IMR-90 (cell line): ENCODE measurements at regions not wholly inside any gene's neighbourhood (a gene's known extent, or its start where the extent isn't known, plus 50 kb on each side); places are given as distances from the start of the nearest gene placed in this dataset.

Source experiments
- ATAC-seq: fragments of 200-7000 bp; cut with Tn5 transposase; 2 replicates; pipeline ENCODE4 v1.9.1; 2020; ENCODE audit warnings: low read depth, mild to moderate bottlenecking, moderate library complexity
- BruUV-seq: library from RNA; stranded (reverse); fragments of 400-500 nt; replicated peaks from 2 replicates; lab custom pipeline; 2021; lab: Mats Ljungman, UMichigan
- CTCF ChIA-PET: fragments of 300-600 bp; formaldehyde crosslinking; extraction: SDS; loops from one replicate; lab custom pipeline; 2021; ENCODE audit warnings: antibody characterized with exemption; lab: Yijun Ruan, JAX
- POLR2A ChIA-PET: fragments of 300-600 bp; sonication (Branson Sonifier 250); formaldehyde crosslinking; loops from one replicate; lab custom pipeline; 2022; ENCODE audit warnings: antibody characterized with exemption; ENCODE audit not compliant: unreplicated experiment; lab: Charles Lee
- DNase-seq: peaks from one replicate; pipeline ENCODE4 v3.0.0; 2013
- H2AFZ ChIP-seq: replicated peaks from 2 replicates; pipeline ENCODE3; 2013; ENCODE audit warnings: low read length, mild to moderate bottlenecking; ENCODE audit not compliant: poor library complexity
- H2AK5ac ChIP-seq: 2 replicates; pipeline ENCODE4 v1.6.1; 2013; ENCODE audit warnings: low read depth, low read length, inconsistent platforms
- H2AK9ac ChIP-seq: replicated peaks from 2 replicates; pipeline ENCODE3; 2013; ENCODE audit warnings: mild to moderate bottlenecking, low read depth, low read length, moderate library complexity; ENCODE audit not compliant: poor library complexity
- H2BK120ac ChIP-seq: 2 replicates; pipeline ENCODE4 v1.6.1; 2013; ENCODE audit warnings: low read depth, low read length, inconsistent platforms
- H2BK15ac ChIP-seq: 3 replicates; pipeline ENCODE4 v1.6.1; 2013; ENCODE audit warnings: low read depth, low read length, inconsistent platforms
- H2BK20ac ChIP-seq: 2 replicates; pipeline ENCODE4 v1.6.1; 2013; ENCODE audit warnings: low read depth, mild to moderate bottlenecking, inconsistent platforms, low read length, moderate library complexity
- H2BK5ac ChIP-seq: 2 replicates; pipeline ENCODE4 v1.6.1; 2013; ENCODE audit warnings: mild to moderate bottlenecking, low read depth, low read length, inconsistent platforms; ENCODE audit not compliant: poor library complexity, severe bottlenecking
- H3K14ac ChIP-seq: replicated peaks from 2 replicates; pipeline ENCODE4 v1.6.1; 2013; ENCODE audit warnings: low read depth, low read length, inconsistent platforms
- H3K18ac ChIP-seq: 2 replicates; pipeline ENCODE4 v1.6.1; 2013; ENCODE audit warnings: low read depth, low read length, control low read depth
- H3K23ac ChIP-seq: 2 replicates; pipeline ENCODE4 v1.6.1; 2013; ENCODE audit warnings: low read depth, low read length, inconsistent platforms
- H3K27ac ChIP-seq: 2 replicates; pipeline ENCODE4 v1.5.1; 2013; ENCODE audit warnings: mild to moderate bottlenecking, control low read depth, low read length; ENCODE audit not compliant: insufficient read depth
- H3K27me3 ChIP-seq: 2 replicates; pipeline ENCODE4 v1.6.1; 2013; ENCODE audit warnings: low read length; ENCODE audit not compliant: control insufficient read depth, insufficient read depth
- H3K36me3 ChIP-seq: 2 replicates; pipeline ENCODE4 v1.6.1; 2013; ENCODE audit warnings: low read length, mixed read lengths; ENCODE audit not compliant: control insufficient read depth, insufficient read depth
- H3K4ac ChIP-seq: 2 replicates; pipeline ENCODE4 v1.6.1; 2013; ENCODE audit warnings: low read depth, low read length, inconsistent platforms
- H3K4me1 ChIP-seq: 2 replicates; pipeline ENCODE4 v1.6.1; 2013; ENCODE audit warnings: low read length, mixed read lengths; ENCODE audit not compliant: control insufficient read depth, insufficient read depth
- H3K4me2 ChIP-seq: 2 replicates; pipeline ENCODE4 v1.6.1; 2013; ENCODE audit warnings: low read depth, mild to moderate bottlenecking, control low read depth, low read length, moderate library complexity
- H3K4me3 ChIP-seq: 2 replicates; pipeline ENCODE4 v1.5.1; 2013; ENCODE audit warnings: low read depth, mild to moderate bottlenecking, control low read depth, low read length, moderate library complexity; ENCODE audit not compliant: insufficient read depth
- H3K56ac ChIP-seq: 2 replicates; pipeline ENCODE4 v1.6.1; 2013; ENCODE audit warnings: low read length, inconsistent platforms; ENCODE audit not compliant: insufficient read depth; ENCODE audit errors: extremely low read depth
- H3K79me1 ChIP-seq, 2 experiments: 2 replicates each; pipeline ENCODE4 v1.6.1; 2013; ENCODE audit warnings: low read length in 2 of 2, inconsistent platforms in 1 of 2, low read depth in 1 of 2
- H3K9ac ChIP-seq: 2 replicates; pipeline ENCODE4 v1.6.1; 2013; ENCODE audit warnings: low read depth, low read length, control low read depth
- H3K9me1 ChIP-seq: 2 replicates; pipeline ENCODE4 v1.6.1; 2013; ENCODE audit warnings: low read length, inconsistent platforms; ENCODE audit not compliant: insufficient read depth
- H3K9me3 ChIP-seq: 2 replicates; pipeline ENCODE4 v1.6.1; 2013; ENCODE audit warnings: low read length; ENCODE audit not compliant: control insufficient read depth, insufficient read depth
- H4K20me1 ChIP-seq: 2 replicates; pipeline ENCODE4 v1.6.1; 2013; ENCODE audit warnings: low read length, inconsistent platforms; ENCODE audit not compliant: insufficient read depth
- H4K5ac ChIP-seq: 2 replicates; pipeline ENCODE4 v1.6.1; 2013; ENCODE audit warnings: mild to moderate bottlenecking, low read depth, low read length, control low read depth
- H4K8ac ChIP-seq, 2 experiments: 2 replicates each; pipeline ENCODE4 v1.6.1; 2013; ENCODE audit warnings: low read depth in 2 of 2, low read length in 2 of 2, control low read depth in 1 of 2, inconsistent platforms in 1 of 2
- H4K91ac ChIP-seq: 2 replicates; pipeline ENCODE4 v1.6.1; 2013; ENCODE audit warnings: low read depth, low read length, inconsistent platforms; ENCODE audit not compliant: insufficient read depth
- CHD1 ChIP-seq: IDR thresholded peaks from 2 replicates; pipeline ENCODE4 v1.6.1; 2012; ENCODE audit warnings: low read depth, low read length, improper control_type of control experiment
- CTCF ChIP-seq: conservative IDR thresholded peaks from 2 replicates; pipeline ENCODE4 v1.5.1; 2012; ENCODE audit warnings: mild to moderate bottlenecking, low read depth, low read length, improper control_type of control experiment
- MAZ ChIP-seq: IDR thresholded peaks from 2 replicates; pipeline ENCODE4 v1.6.1; 2012; ENCODE audit warnings: low read depth, mild to moderate bottlenecking, low read length, improper control_type of control experiment, moderate library complexity, borderline replicate concordance
- RAD21 ChIP-seq: IDR thresholded peaks from 2 replicates; pipeline ENCODE4 v1.6.1; 2012; ENCODE audit warnings: low read length, improper control_type of control experiment
- SMC3 ChIP-seq: fragments of 150-350 bp; IDR thresholded peaks from 2 replicates; pipeline ENCODE4 v1.6.1; 2016; ENCODE audit warnings: low read depth, mild to moderate bottlenecking, antibody characterized with exemption, low read length, moderate library complexity
- dilution Hi-C: fragments of 300-500 bp; cut with HindIII; formaldehyde crosslinking; loops from one replicate; pipeline ENCODE4 v1.14.3; 2018; ENCODE audit warnings: low sequenced_read_pairs; ENCODE audit not compliant: unreplicated experiment
- in situ Hi-C: fragments of 300-500 bp; cut with MboI; formaldehyde crosslinking; loops from 3 replicates; pipeline ENCODE4 v1.14.3; 2019; ENCODE audit warnings: low sequenced_read_pairs, inconsistent platforms, mixed read lengths
- intact Hi-C: fragments of 100-400 bp; cut with micrococcal nuclease; formaldehyde crosslinking; loops from 2 replicates; pipeline ENCODE4 v1.10.0; 2022

- intact Hi-C loops: loop anchor here (2.0 to 5.0 kb wide), 2 partner anchors 260 to 477 kb away; partner anchors contain the start of gene SEMA3A
- no peak overlapping the region for H3K27ac ChIP-seq
- TF ChIP-seq MAZ (no peak), SMC3 (peak; percentile 32), CHD1 (no peak), CTCF (peak; percentile 25; the same call in 1 of the 2 replicates), RAD21 (peak; percentile 28; the same call in 1 of the 2 replicates)
- ChIA-PET POLR2A (no interaction called here), CTCF (interaction anchor here (0.5 kb wide), 1 partner anchor 259 kb away, joined by 4 read pairs; the partner anchor contains the start of gene SEMA3A)
- H3K4me2 ChIP-seq: no peak overlapping the region
- H3K14ac ChIP-seq: no peak overlapping the region
- H3K9me1 ChIP-seq: no peaks in the 10 kb centered on the region
- no peak overlapping the region for H3K56ac ChIP-seq
- H2BK15ac ChIP-seq: no peak overlapping the region
- ATAC-seq (no peak), DNase-seq (no peak)
- H3K9ac ChIP-seq: no peak overlapping the region
- no peaks in the 10 kb centered on the region for H3K36me3 ChIP-seq
- no peak overlapping the region for H2AK5ac ChIP-seq
- no peak overlapping the region for H2AFZ ChIP-seq
- H2AK9ac ChIP-seq: no peak overlapping the region
- H3K9me3 ChIP-seq: no peaks in the 10 kb centered on the region
- no peak overlapping the region for H3K4ac ChIP-seq
- in situ Hi-C loops: loop anchor here (25.0 kb wide), 1 partner anchor 558 kb away; no protein-coding TSS in a partner anchor
- no peak overlapping the region for H3K4me3 ChIP-seq
- no peak overlapping the region for H2BK5ac ChIP-seq
- H3K4me1 ChIP-seq: no peaks in the 10 kb centered on the region
- no peak overlapping the region for H4K5ac ChIP-seq
- H4K20me1 ChIP-seq: no peaks in the 10 kb centered on the region
- H4K8ac ChIP-seq: no peak overlapping the region; a peak in 1 of 4 replicates
- dilution Hi-C loops: no loop called here
- no peak overlapping the region for H4K91ac ChIP-seq
- H3K23ac ChIP-seq: no peak overlapping the region
- no peak overlapping the region for H2BK120ac ChIP-seq
- peak overlapping the region; percentile 14; the same call in 1 of the 2 replicates for H2BK20ac ChIP-seq
- BruUV-seq: no TSS peak
- no peaks in the 10 kb centered on the region for H3K79me1 ChIP-seq
- no peaks in the 10 kb centered on the region for H3K27me3 ChIP-seq
- H3K18ac ChIP-seq: no peak overlapping the region
These were observed 259.8 kb upstream of the SEMA3A start for GRCh38 chr7:84454174-84454959.
